Activated CD4-positive, alpha-beta T cell treated with anti-CD3 and anti-CD28 coated beads, Interleukin-10, Interleukin-2, amounts not matched to agents 100 ng/mL and 50 ng/mL, durations not matched to agents 16 hours and 8 hours (primary cell): ENCODE measurements at regions not wholly inside any gene's neighbourhood (a gene's known extent, or its start where the extent isn't known, plus 50 kb on each side); places are given as distances from the start of the nearest gene placed in this dataset.
"Not testable (repeated sequence)": the region's sequence is repeated elsewhere in the genome, so short reads cannot be mapped to it uniquely, and the experiment has no call there.

ENCODE experiments used
- DNase-seq: peaks from one replicate; pipeline ENCODE4 v3.0.0-alpha.2; 2020

GRCh38 chr7:125971656-125972055 is 1042.0 kb upstream of the POT1 start:
- DNase-seq = no peak

DNA sequence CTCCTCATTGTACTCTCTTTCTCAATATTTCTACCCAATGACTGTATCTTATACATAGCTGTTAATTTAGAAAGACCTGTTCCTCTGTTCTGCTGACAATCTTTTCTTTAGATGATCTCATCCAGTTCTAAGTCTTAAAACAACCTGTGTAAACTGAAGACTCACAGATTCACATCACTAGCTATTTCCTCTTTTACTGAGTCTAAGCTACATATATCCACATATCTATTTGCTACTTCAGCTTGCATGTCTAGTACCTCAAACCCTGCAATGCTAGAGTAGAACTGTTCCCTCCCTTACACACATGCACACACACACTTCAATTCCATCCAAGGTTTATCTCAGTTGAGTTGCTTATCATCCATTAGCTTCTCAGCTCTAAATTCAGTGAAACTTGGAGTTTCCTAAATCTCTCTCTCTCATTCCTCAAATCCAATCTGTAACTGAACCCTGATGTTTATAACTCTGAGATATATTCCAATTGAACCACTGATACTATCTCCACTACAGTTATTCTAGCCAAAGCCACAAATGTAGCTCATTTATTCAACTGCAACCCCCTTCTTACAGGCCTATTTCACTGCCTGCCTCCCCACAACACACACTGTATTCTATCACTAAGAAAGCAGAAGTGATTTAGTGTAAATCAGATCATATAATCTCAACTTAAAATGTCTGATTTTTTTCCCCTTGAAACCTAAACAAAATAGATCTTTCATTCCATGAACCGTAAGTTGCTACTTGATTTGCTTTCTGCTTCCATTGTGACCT is 1036.8 kb upstream of the POT1 start:
- no peak for DNase-seq

- no peak for DNase-seq
Observed at GRCh38 chr7:125934955-125935354, 1005.3 kb upstream of the POT1 start.

DNA sequence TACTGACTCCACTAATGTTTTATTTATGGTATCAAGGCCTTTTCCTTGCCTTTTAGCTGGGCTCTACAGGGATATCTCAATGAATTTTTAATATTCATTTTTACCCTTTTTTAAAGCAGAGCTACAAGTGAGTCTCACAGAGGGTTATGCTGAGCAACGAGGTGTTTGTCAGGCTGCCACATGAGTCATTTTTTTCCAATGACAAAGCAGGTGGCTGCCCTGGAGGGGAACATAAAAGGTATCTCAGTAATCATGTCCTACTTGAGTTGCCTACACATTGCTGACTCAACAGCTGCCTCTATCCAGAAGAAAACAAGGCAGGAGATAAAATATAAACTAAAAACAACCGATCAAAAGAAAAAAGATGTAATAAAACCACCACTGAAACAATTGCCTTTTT is 1004.9 kb upstream of the POT1 start:
- DNase-seq = no peak

DNA sequence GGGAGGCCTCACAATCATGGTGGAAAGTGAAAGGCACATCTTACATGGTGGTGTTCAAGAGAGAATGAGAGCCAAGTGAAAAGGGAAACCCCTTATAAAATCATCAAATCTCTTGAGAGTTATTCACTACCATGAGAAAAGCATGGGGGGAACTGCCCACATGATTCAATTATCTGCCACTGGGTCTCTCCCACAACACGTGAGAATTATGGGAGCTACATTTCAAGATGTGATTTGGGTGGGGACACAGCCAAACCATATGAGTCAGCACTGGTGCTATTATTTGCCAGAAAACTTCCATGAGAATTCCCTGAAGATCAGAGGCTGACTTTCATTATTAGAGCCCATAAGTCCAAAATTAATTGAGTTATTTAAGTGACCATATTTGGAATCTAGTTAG is 1001.2 kb upstream of the POT1 start:
- no peak for DNase-seq

DNA sequence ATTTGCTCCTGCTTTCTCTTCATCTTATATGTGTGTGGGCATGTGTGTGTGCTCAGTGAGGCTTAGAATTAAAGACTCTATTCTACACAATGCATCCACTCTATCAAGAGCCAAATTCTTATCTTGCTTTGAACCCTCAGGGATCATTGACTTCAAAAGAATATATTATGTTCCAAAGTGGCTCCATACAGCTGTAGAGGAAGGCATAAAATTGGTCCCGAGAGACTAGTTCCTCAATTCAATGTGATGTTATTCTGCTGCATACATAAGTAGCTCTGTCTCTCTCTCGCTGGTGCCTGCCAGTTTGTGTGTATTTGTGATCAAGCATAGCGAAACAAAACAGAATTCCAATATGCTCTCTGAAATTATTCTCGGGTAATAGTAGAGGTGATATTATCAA is 997.9 kb upstream of the POT1 start:
- DNase-seq = no peak

DNA sequence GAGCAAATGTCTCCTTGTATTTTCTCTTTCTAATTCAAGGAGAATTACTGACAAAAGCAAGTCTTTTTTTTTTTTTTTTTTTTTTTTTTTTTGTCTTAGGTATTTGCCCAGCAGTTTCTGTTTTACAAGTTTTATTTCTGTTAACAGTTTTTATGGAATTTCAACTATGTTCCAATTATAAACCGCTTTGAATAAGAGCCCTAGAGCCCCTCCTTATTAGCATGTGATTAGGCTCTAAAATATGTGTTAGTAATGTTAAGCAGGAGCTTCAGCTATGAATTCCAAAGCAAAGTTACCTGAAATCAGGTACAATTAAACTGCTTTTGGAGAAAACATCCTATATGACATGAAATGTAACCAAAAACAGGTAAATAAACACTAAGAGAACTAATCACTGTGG is 997.0 kb upstream of the POT1 start:
- DNase-seq = no peak

GRCh38 chr7:125924037-125924436 is 994.4 kb upstream of the POT1 start:
- DNase-seq = no peak

DNA sequence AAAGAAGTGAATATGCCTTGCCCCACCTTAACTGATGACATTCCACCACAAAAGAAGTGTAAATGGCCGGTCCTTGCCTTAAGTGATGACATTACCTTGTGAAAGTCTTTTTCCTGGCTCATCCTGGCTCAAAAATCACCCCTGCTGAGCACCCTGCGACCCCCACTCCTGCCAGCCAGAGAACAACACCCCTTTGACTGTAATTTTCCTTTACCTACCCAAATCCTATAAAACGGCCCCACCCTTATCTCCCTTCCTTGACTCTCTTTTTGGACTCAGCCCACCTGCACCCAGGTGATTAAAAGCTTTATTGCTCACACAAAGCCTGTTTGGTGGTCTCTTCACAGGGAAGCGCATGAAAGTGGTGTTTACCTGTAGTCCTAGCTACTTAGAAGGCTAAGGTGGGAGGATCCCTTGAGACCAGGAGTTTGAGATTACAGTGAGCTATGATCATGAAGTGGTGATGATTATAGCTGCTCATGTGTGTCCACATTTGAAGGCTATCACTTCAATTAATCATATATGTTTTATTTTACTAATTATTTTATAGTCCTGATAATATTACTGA is 985.8 kb upstream of the POT1 start:
- not testable (repeated sequence) for DNase-seq

DNA sequence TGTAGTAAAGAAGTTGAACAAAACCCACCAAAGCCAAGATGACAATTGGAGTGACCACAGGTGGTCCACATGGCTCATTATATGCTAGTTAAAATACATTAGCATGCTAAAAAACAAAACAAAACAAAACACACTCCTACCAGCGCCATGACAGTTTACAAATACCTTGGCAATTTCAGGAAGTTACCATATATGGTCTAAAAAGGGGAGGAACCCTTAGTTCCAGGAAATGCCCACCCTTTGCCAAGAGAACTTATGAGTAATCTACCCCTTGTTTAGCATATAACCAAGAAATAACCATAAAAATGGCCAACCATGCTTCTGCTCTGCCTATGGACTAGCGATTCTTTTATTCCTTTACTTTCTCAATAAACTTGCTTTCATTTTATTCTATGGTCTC is 979.1 kb upstream of the POT1 start:
- peak; percentile 0 for DNase-seq

- no peak for DNase-seq
Observed at GRCh38 chr7:125899577-125899976, 970.0 kb upstream of the POT1 start.

GRCh38 chr7:125892434-125892833 is 962.8 kb upstream of the POT1 start:
- no peak for DNase-seq

DNA sequence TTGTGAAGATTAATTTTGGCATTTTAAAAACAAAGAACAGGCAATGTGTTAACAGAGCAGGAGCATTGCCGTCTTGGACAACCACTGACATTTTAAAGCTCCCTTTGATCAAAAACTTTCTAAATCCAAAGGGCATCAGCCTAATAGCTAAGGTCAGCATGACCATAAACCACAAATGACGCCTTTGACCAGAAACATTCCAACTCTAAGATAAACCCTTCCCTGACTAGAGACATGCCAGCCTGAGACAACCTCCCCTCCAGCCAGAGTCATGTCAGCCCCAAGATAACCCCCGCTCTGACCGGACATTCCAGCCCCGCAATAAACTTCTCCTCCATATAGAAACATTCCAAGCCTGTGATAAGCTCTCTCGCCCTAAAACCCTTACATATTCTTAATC is 949.4 kb upstream of the POT1 start:
- no peak for DNase-seq

GRCh38 chr7:125878235-125878956 is 948.8 kb upstream of the POT1 start:
- no peak for DNase-seq

- no peak for DNase-seq
Observed at GRCh38 chr7:125877246-125877645, 947.6 kb upstream of the POT1 start.

DNA sequence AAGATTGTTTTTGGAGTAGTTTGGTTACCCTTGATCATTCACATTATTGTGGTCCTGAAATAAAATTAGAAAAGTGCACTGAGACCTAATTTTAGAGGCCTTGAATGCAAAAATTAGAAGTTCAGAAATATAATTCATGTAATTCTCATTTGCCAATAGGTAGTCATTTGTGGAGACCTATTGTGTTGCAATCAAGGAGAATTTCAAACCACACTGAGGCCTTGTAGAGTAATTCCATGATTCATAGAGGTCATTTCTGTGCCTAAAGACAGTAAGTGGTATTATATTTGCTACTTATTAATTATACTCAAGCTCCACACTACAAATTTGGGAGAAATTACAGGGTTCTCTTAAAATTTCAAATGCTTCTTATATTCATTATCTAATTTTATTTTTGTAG is 946.8 kb upstream of the POT1 start:
- DNase-seq = no peak

DNA sequence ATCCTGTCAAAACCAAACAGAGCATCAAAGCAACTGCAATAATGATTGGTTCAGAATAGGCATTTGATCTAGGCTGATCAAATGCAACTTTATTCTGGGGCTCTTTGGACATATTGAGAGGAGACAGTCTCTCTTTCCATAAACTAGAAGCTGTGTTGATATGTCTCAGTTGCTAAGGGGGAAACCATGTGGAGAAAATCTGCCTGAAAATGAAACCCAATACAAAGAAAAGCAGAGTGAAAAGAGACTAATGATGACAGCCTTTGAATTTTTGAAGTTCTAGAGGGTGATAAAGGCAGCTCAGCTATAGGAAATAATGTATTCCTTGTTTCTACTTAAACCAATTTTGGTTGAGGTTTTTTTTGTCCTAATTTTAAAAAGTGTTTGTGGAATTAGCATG is 941.8 kb upstream of the POT1 start:
- no peak for DNase-seq

DNA sequence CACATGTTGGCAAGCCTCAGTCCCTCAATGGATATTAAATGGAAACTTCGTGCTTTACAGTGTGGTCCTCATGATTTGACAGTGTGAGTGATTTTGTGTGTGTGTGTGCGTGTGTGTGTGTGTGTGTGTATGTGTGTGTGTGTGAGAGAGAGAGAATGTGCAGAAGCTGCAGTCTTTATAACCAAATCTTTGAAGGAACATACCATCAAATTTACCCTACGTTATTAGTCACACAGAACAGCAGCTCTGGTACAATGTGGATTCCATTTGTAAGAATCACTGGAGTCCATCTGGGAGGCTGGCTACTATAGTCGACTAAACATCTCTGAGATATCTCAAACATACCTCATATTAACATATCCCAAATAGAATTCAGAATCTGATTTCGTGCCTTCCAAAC is 928.0 kb upstream of the POT1 start:
- no peak for DNase-seq

GRCh38 chr7:125848157-125848556 is 918.5 kb upstream of the POT1 start:
- DNase-seq = no peak

- DNase-seq = no peak
Observed at GRCh38 chr7:125847692-125848091, 918.1 kb upstream of the POT1 start.

DNA sequence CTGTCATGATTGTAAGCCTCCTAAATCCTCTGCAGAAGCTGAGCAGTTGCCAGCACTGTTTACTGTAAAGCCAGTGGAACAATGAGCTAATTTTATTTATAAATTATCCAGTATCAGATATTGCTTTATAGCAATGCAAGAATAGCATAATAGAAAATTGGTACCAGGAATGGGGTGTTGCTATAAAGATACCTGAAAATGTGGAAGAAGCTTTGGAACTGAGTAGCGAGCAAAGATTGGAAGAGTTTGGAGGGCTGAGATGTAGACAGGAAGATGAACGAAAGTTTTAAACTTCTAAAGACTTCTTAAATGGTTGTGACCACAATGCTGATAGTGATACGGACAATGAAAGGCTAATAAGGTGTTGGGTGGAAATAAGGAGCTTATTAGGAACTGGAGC is 917.4 kb upstream of the POT1 start:
- no peak for DNase-seq

DNA sequence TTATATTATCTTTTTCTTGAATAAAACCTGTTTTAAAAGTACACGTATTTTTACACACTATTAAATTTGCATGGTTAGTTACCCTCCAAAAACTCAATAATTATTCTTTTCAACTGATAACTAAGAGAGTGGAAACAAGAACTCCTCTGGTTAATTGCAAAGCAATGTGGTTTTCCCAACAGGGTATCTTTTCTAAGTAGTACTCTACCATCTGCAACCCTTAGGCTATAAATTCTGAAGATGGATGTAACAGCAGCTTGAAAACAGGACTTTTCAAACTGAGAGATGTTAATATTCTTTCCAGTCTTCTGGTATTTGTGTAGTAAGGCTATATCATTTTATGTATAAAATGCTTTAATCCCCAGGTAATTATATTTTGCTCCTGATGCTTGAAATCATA is 916.1 kb upstream of the POT1 start:
- DNase-seq = no peak

DNA sequence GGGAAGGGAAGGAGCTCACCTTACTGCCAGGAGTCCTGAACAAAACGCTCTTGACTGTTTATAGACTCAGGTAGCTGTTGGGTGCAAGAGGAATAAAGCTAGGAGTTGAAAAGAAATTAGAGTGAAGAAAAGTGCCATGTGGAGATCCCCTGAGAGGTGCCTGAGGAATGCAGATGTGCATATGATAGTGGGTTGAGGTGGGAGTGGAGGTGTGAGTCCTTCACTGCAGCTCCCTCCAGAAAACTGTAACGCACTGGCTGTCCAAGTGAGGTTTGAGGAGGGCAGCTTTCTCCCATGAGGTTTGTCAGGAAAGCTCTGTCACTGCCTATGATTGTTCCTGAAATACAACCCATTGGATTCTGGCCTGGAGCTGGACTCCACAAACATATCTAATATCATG is 904.8 kb upstream of the POT1 start:
- DNase-seq = no peak

DNA sequence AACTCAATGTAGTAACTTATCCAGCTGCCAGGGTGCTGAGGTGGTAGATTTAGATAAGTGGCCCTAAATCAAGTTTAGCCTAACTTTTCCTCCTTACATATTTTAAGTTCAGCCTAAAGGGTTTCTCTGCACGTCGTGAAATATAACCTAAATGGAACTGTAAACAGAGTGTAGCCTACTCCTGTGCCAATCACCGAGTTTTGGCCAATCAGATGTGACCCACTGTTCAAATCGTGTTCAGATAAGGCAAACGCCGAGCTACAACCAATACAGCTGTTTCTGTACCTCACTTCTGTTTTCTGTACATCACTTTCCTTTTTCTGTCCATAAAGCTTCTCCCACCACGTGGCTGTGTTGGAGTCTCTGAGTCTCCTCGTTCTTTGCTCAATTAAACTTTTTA is 904.2 kb upstream of the POT1 start:
- no peak for DNase-seq
